ENCODE measurements at regions not wholly inside any gene's neighbourhood (a gene's known extent, or its start where the extent isn't known, plus 50 kb on each side); places are given as distances from the start of the nearest gene placed in this dataset.

- no peak overlapping the region for H3K4me3 Mint-ChIP-seq
- H3K9me3 Mint-ChIP-seq = no peaks in the 10 kb centered on the region
- no peaks in the 10 kb centered on the region for H3K27me3 ChIP-seq (ENCODE audit: control insufficient read depth in 1 of 2, insufficient read depth in 2 of 2, low read length in 2 of 2)
- no peaks in the 10 kb centered on the region for H3K36me3 ChIP-seq (ENCODE audit: insufficient read depth, low read length)
- peaks cover 16% of the 10 kb centered on the region for H3K27me3 Mint-ChIP-seq
- H3K9me3 ChIP-seq (ENCODE audit: control insufficient read depth in 1 of 2, insufficient read depth in 1 of 2, low read length in 2 of 2) = peaks cover 0 to 19% of the 10 kb centered on the region in 2 experiments
- ATAC-seq (ENCODE audit: poor library complexity) (no peak), DNase-seq (no peak)
- TF ChIP-seq CTCF (IDR thresholded peaks at IDR 0.05) = no peak
- no peaks in the 10 kb centered on the region for H3K36me3 Mint-ChIP-seq (ENCODE audit: low read depth)
- H3K27ac Mint-ChIP-seq = no peak overlapping the region
- no peaks in the 10 kb centered on the region for H3K4me1 Mint-ChIP-seq (ENCODE audit: low read depth)
- no peaks in the 10 kb centered on the region for H3K4me1 ChIP-seq (ENCODE audit: insufficient read depth, low read length)
- POLR2A ChIA-PET = no interaction called here
- no peak overlapping the region for H3K27ac ChIP-seq (ENCODE audit: low read depth in 1 of 2, low read length in 2 of 2)
- H3K4me3 ChIP-seq (ENCODE audit: low read length) = no peak overlapping the region
- intact Hi-C loops (cut with DNase I, micrococcal nuclease) = no loop called here
- CTCF ChIA-PET = no interaction called here
Observed at GRCh38 chr11:129618046-129618569, 197.5 kb upstream of the TMEM45B start.

- H3K9me3 Mint-ChIP-seq = no peaks in the 10 kb centered on the region
- H3K4me1 ChIP-seq (ENCODE audit: insufficient read depth, low read length) = no peaks in the 10 kb centered on the region
- no peaks in the 10 kb centered on the region for H3K4me1 Mint-ChIP-seq (ENCODE audit: low read depth)
- POLR2A ChIA-PET = no interaction called here
- CTCF ChIA-PET = no interaction called here
- H3K27ac ChIP-seq (ENCODE audit: low read depth in 1 of 2, low read length in 2 of 2) = no peak overlapping the region
- no peaks in the 10 kb centered on the region for H3K36me3 ChIP-seq (ENCODE audit: insufficient read depth, low read length)
- H3K36me3 Mint-ChIP-seq (ENCODE audit: low read depth) = no peaks in the 10 kb centered on the region
- H3K4me3 ChIP-seq (ENCODE audit: low read length) = no peak overlapping the region
- no peak for DNase-seq
- intact Hi-C loops (cut with DNase I, micrococcal nuclease) = no loop called here
- H3K4me3 Mint-ChIP-seq = no peak overlapping the region
- peaks cover 23% of the 10 kb centered on the region for H3K27me3 Mint-ChIP-seq
- TF ChIP-seq CTCF (IDR thresholded peaks at IDR 0.05) = no peak
- H3K27ac Mint-ChIP-seq = no peak overlapping the region
- no peak for ATAC-seq (ENCODE audit: poor library complexity)
- H3K27me3 ChIP-seq (ENCODE audit: control insufficient read depth in 1 of 2, insufficient read depth in 2 of 2, low read length in 2 of 2) = no peaks in the 10 kb centered on the region
- peaks cover 0 to 19% of the 10 kb centered on the region in 2 experiments for H3K9me3 ChIP-seq (ENCODE audit: control insufficient read depth in 1 of 2, insufficient read depth in 1 of 2, low read length in 2 of 2)
Observed at GRCh38 chr11:129620237-129621104, 195.2 kb upstream of the TMEM45B start.

GRCh38 chr11:129625930-129626329 lies 189.7 kb upstream of the TMEM45B start:
- Mint-ChIP-seq H3K9me3 (peaks cover 2% of the 10 kb centered on the region), H3K4me1 (ENCODE audit: low read depth) (no peaks in the 10 kb centered on the region), H3K27me3 (peaks cover 27% of the 10 kb centered on the region), H3K4me3 (no peak overlapping the region), H3K36me3 (ENCODE audit: low read depth) (no peaks in the 10 kb centered on the region), H3K27ac (no peak overlapping the region)
- Histone ChIP-seq H3K36me3 (ENCODE audit: insufficient read depth, low read length) (no peaks in the 10 kb centered on the region), H3K27ac (ENCODE audit: low read depth in 1 of 2, low read length in 2 of 2) (no peak overlapping the region), H3K4me3 (ENCODE audit: low read length) (no peak overlapping the region), H3K27me3 (ENCODE audit: control insufficient read depth in 1 of 2, insufficient read depth in 2 of 2, low read length in 2 of 2) (no peaks in the 10 kb centered on the region), H3K4me1 (ENCODE audit: insufficient read depth, low read length) (no peaks in the 10 kb centered on the region), H3K9me3 (ENCODE audit: control insufficient read depth in 1 of 2, insufficient read depth in 1 of 2, low read length in 2 of 2) (peaks cover 0 to 7% of the 10 kb centered on the region in 2 experiments)
- TF ChIP-seq CTCF (IDR thresholded peaks at IDR 0.05) = no peak
- CTCF ChIA-PET = no interaction called here
- no peak for DNase-seq
- no peak for ATAC-seq (ENCODE audit: poor library complexity)
- POLR2A ChIA-PET = no interaction called here
- intact Hi-C loops (cut with DNase I, micrococcal nuclease) = no loop called here

Measured in CD4-positive, alpha-beta T cell (primary cell).